A549 (cell line): ENCODE measurements at regions not wholly inside any gene's neighbourhood (a gene's known extent, or its start where the extent isn't known, plus 50 kb on each side); places are given as distances from the start of the nearest gene placed in this dataset.

Source experiments
- ATAC-seq, 2 experiments: fragments of 200-7000 bp in 1 of 2; fragments of >200 bp in 1 of 2; cut with Nextera tagmentation in 1 of 2; cut with Tn5 transposase in 1 of 2; 3 replicates each; pipeline versions ENCODE4 v1.8.0 to v1.9.1; 2018 to 2020; ENCODE audit warnings: mild to moderate bottlenecking in 1 of 2, moderate library complexity in 1 of 2
- CTCF ChIA-PET: fragments of 300-600 bp; sonication (Branson Sonifier 250); formaldehyde crosslinking; extraction: SDS; loops from one replicate; lab custom pipeline; 2021; ENCODE audit warnings: antibody characterized with exemption, inconsistent platforms; lab: Yijun Ruan, JAX
- POLR2A ChIA-PET: fragments of 350-600 bp; formaldehyde crosslinking; extraction: SDS; loops from one replicate; lab custom pipeline; 2021; ENCODE audit warnings: antibody characterized with exemption, inconsistent platforms; lab: Yijun Ruan, JAX
- DNase-seq, 2 experiments: peaks; one replicate each; pipeline versions ENCODE4 v3.0.0 to v3.0.0-alpha.2; 2011 to 2016; ENCODE audit warnings: low read depth in 1 of 2, low spot score in 1 of 2
- FAIRE-seq: peaks from 2 replicates; lab custom pipeline; 2011; peaks lifted over from hg19 to GRCh38; lab: Jason Lieb, UNC
- H3K27ac ChIP-seq, 2 experiments: fragments of >200 bp; sonication (Bioruptor Twin); formaldehyde crosslinking; 3 replicates each; pipeline ENCODE4 v1.5.1; 2016 to 2017
- H3K4me1 ChIP-seq: fragments of >200 bp; sonication (Bioruptor Twin); formaldehyde crosslinking; 3 replicates; pipeline ENCODE4 v1.6.1; 2016
- H3K4me2 ChIP-seq: fragments of >200 bp; sonication (Bioruptor Twin); formaldehyde crosslinking; 3 replicates; pipeline ENCODE4 v1.6.1; 2016
- H3K4me3 ChIP-seq: fragments of >200 bp; sonication (Bioruptor Twin); formaldehyde crosslinking; 3 replicates; pipeline ENCODE4 v1.5.1; 2016
- H3K9me3 ChIP-seq: fragments of >200 bp; sonication (Bioruptor Twin); formaldehyde crosslinking; 3 replicates; pipeline ENCODE4 v1.6.1; 2016
- CEBPB ChIP-seq, 2 experiments: fragments of >200 bp in 1 of 2; sonication (Bioruptor Twin) in 1 of 2; formaldehyde crosslinking in 1 of 2; IDR thresholded peaks; 2 replicates each; pipeline ENCODE4 v1.6.1; 2012 to 2016
- E2F6 ChIP-seq: IDR thresholded peaks from 2 replicates; pipeline ENCODE4 v1.6.1; 2012; ENCODE audit warnings: low read depth, borderline replicate concordance
- EHMT2 ChIP-seq: fragments of 200-600 bp; sonication (generic); IDR thresholded peaks from 2 replicates; pipeline ENCODE4 v1.6.1; 2016; ENCODE audit warnings: antibody characterized with exemption, low read depth, mild to moderate bottlenecking, moderate library complexity
- ESRRA ChIP-seq: fragments of 150-350 bp; IDR thresholded peaks from 2 replicates; pipeline ENCODE4 v1.6.1; 2014; ENCODE audit warnings: mild to moderate bottlenecking, low read length, borderline replicate concordance
- FOSL2 ChIP-seq, 2 experiments: fragments of 450-650 bp in 1 of 2; fragments of >200 bp in 1 of 2; sonication (Bioruptor Twin) in 1 of 2; formaldehyde crosslinking; IDR thresholded peaks; 2 replicates each; pipeline versions ENCODE4 v1.5.0 to v1.6.1; 2016 to 2020; ENCODE audit warnings: mild to moderate bottlenecking in 1 of 2, moderate library complexity in 1 of 2
- HOXB13 ChIP-seq: fragments of 250-450 bp; sonication (Bioruptor Pico); IDR thresholded peaks from 2 replicates; pipeline ENCODE4 v1.5.0; 2020; ENCODE audit warnings: low read depth, mild to moderate bottlenecking, moderate library complexity
- JUNB ChIP-seq: fragments of >200 bp; sonication (Bioruptor Twin); formaldehyde crosslinking; IDR thresholded peaks from 2 replicates; pipeline ENCODE4 v1.6.1; 2016
- KDM1A ChIP-seq: fragments of 200-600 bp; sonication (generic); IDR thresholded peaks from 2 replicates; pipeline ENCODE4 v1.6.1; 2016; ENCODE audit warnings: low read depth, mild to moderate bottlenecking
- NFE2L2 ChIP-seq: fragments of 150-350 bp; conservative IDR thresholded peaks from 2 replicates; pipeline ENCODE4 v1.6.1; 2014; ENCODE audit warnings: low read length
- POLR2AphosphoS2 ChIP-seq: conservative IDR thresholded peaks from 2 replicates; pipeline ENCODE4 v1.6.1; 2012; ENCODE audit warnings: low read length, improper control_type of control experiment, inconsistent platforms
- REST ChIP-seq: fragments of 200-600 bp; sonication (generic); IDR thresholded peaks from 2 replicates; pipeline ENCODE4 v1.6.1; 2016; ENCODE audit warnings: antibody characterized with exemption, mild to moderate bottlenecking, moderate library complexity
- RNF2 ChIP-seq: fragments of 200-600 bp; sonication (generic); IDR thresholded peaks from 2 replicates; pipeline ENCODE4 v1.6.1; 2016; ENCODE audit warnings: low read depth, mild to moderate bottlenecking, antibody characterized with exemption, moderate library complexity, borderline replicate concordance
- SMC3 ChIP-seq: fragments of >200 bp; sonication (Bioruptor Twin); formaldehyde crosslinking; IDR thresholded peaks from 3 replicates; pipeline ENCODE4 v1.6.1; 2018; ENCODE audit warnings: inconsistent platforms
- TFCP2L1 ChIP-seq: fragments of 250-450 bp; sonication (Bioruptor Pico); IDR thresholded peaks from 2 replicates; pipeline ENCODE4 v1.5.0; 2021; ENCODE audit warnings: mild to moderate bottlenecking
- TP53 ChIP-seq: fragments of 250-450 bp; sonication (Bioruptor Pico); IDR thresholded peaks from 2 replicates; pipeline ENCODE4 v1.5.0; 2021; ENCODE audit warnings: mild to moderate bottlenecking, moderate library complexity
- ZC3H11A ChIP-seq: fragments of 450-650 bp; IDR thresholded peaks from 2 replicates; pipeline ENCODE4 v1.6.1; 2014; ENCODE audit warnings: antibody characterized with exemption, mild to moderate bottlenecking
- ZFP36 ChIP-seq: fragments of 450-650 bp; IDR thresholded peaks from 2 replicates; pipeline ENCODE4 v1.6.1; 2014; ENCODE audit warnings: borderline replicate concordance; ENCODE audit not compliant: partially characterized antibody
- ZNF302 ChIP-seq: fragments of 250-450 bp; sonication (Bioruptor Pico); IDR thresholded peaks from 2 replicates; pipeline ENCODE4 v1.9.0; 2021; ENCODE audit warnings: inconsistent platforms, mild to moderate bottlenecking, moderate library complexity
- WGBS: methylation state at CpG from one replicate; pipeline ENCODE4 v1.1.6; 2017; ENCODE audit errors: missing lambda C conversion rate; 5-methylcytosine and 5-hydroxymethylcytosine counted together
- TF ChIP-seq, protein P1 (sequence below): fragments of >200 bp; sonication (Bioruptor Twin); formaldehyde crosslinking; IDR thresholded peaks from 3 replicates; pipeline ENCODE4 v1.5.1; 2016
- TF ChIP-seq, protein P2 (sequence below): fragments of 150-350 bp; IDR thresholded peaks from 2 replicates; pipeline ENCODE4 v1.6.1; 2014; ENCODE audit warnings: low read depth, mild to moderate bottlenecking, low read length
- TF ChIP-seq, protein P3 (sequence below): fragments of 450-650 bp; IDR thresholded peaks from 2 replicates; pipeline ENCODE4 v1.6.1; 2014; ENCODE audit warnings: antibody characterized with exemption

DNA sequence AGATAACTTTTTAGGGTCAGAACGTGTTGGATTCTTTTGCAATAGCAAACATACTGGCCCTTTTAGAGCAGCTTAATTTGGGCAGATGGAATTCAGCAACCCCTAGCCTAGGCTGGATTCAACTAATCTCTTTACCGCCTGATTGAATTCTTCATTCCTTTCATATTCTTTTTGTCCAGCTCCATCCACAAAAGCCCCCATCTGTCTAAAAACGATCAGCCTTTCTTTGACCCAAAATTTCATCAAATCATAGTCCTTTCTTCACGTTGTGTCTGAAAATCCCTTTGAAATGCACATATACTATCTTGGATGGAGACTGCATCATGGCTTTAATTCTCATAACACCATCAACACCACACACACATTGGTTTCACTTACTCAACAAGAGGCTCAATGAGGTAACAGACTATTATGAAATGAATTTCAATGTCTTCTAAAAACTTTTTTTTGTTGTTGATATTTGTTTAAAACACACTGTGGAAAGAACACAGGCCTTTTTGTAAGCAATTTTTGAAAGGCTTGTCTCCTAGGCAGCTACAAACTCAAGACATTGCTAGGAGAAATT is 128.0 kb upstream of the EEA1 start:
- no peak overlapping the region for H3K27ac ChIP-seq
- ChIA-PET POLR2A (no interaction called here), CTCF (no interaction called here)
- TF ChIP-seq ZNF302 (CRISPR knock-in tag) (no peak), HOXB13 (CRISPR knock-in tag) (no peak), EHMT2 (no peak), E2F6 (no peak), TP53 (CRISPR knock-in tag) (no peak), TFCP2L1 (CRISPR knock-in tag) (no peak), FOSL2 (IDR thresholded peaks at IDR 0.05) (no peak), FOSL2 (CRISPR knock-in tag; IDR thresholded peaks at IDR 0.05) (no peak), POLR2AphosphoS2 (no peak), ESRRA (no peak), RNF2 (no peak), CEBPB (IDR thresholded peaks at IDR 0.05) (no peak), SMC3 (no peak), ZC3H11A (no peak)
- TF ChIP-seq, protein P1, sequence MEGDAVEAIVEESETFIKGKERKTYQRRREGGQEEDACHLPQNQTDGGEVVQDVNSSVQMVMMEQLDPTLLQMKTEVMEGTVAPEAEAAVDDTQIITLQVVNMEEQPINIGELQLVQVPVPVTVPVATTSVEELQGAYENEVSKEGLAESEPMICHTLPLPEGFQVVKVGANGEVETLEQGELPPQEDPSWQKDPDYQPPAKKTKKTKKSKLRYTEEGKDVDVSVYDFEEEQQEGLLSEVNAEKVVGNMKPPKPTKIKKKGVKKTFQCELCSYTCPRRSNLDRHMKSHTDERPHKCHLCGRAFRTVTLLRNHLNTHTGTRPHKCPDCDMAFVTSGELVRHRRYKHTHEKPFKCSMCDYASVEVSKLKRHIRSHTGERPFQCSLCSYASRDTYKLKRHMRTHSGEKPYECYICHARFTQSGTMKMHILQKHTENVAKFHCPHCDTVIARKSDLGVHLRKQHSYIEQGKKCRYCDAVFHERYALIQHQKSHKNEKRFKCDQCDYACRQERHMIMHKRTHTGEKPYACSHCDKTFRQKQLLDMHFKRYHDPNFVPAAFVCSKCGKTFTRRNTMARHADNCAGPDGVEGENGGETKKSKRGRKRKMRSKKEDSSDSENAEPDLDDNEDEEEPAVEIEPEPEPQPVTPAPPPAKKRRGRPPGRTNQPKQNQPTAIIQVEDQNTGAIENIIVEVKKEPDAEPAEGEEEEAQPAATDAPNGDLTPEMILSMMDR = no peak
- ATAC-seq = no peak
- no peaks in the 10 kb centered on the region for H3K9me3 ChIP-seq
- H3K4me1 ChIP-seq = no peaks in the 10 kb centered on the region
- FAIRE-seq = no peak
- H3K4me2 ChIP-seq = no peak overlapping the region
- WGBS = 26% methylated on average over 4 of the region's 4 CpGs
- H3K4me3 ChIP-seq = no peak overlapping the region
- no peak for DNase-seq

DNA sequence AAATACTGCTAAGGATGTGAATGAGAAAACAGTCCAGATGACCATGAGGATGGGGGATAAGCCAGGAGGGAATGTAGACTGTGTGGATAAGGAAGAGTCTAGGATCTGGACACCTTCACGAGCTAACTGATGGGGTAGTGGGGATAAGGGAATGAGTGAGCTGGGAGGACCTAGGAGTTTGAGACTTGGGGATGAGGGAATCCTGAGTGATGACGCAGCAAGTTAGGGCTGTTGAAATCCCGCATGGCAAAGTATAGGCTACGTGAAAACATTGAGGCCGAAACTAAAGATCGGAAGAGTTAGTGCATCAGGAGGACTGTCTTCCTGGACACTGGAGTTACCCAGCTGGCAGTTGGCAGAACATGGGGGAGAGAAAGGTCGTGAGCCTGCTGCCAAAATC is 129.2 kb upstream of the EEA1 start:
- ATAC-seq = no peak
- TF ChIP-seq, protein P2, sequence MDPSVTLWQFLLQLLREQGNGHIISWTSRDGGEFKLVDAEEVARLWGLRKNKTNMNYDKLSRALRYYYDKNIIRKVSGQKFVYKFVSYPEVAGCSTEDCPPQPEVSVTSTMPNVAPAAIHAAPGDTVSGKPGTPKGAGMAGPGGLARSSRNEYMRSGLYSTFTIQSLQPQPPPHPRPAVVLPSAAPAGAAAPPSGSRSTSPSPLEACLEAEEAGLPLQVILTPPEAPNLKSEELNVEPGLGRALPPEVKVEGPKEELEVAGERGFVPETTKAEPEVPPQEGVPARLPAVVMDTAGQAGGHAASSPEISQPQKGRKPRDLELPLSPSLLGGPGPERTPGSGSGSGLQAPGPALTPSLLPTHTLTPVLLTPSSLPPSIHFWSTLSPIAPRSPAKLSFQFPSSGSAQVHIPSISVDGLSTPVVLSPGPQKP = no peak
- TF ChIP-seq, protein P3, sequence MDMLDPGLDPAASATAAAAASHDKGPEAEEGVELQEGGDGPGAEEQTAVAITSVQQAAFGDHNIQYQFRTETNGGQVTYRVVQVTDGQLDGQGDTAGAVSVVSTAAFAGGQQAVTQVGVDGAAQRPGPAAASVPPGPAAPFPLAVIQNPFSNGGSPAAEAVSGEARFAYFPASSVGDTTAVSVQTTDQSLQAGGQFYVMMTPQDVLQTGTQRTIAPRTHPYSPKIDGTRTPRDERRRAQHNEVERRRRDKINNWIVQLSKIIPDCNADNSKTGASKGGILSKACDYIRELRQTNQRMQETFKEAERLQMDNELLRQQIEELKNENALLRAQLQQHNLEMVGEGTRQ = no peak
- WGBS = 66% methylated on average over 7 of the region's 7 CpGs

GRCh38 chr12:93059288-93059687 is 130.2 kb upstream of the EEA1 start:
- DNase-seq = no peak
- WGBS = 63% methylated on average over 2 of the region's 2 CpGs
- TF ChIP-seq HOXB13 (CRISPR knock-in tag) (no peak), JUNB (no peak), ZFP36 (peak; percentile 19), KDM1A (no peak), REST (no peak), NFE2L2 (no peak)
- H3K4me2 ChIP-seq = no peak overlapping the region
- no peaks in the 10 kb centered on the region for H3K4me1 ChIP-seq
- ChIA-PET POLR2A (no interaction called here), CTCF (no interaction called here)
- ATAC-seq = no peak
- H3K27ac ChIP-seq = no peak overlapping the region
- FAIRE-seq = no peak
- H3K9me3 ChIP-seq = no peaks in the 10 kb centered on the region
- no peak overlapping the region for H3K4me3 ChIP-seq

More for the DNA sequence above, 129.2 kb upstream of the EEA1 start:
- Histone ChIP-seq H3K27ac (no peak overlapping the region), H3K9me3 (no peaks in the 10 kb centered on the region), H3K4me3 (no peak overlapping the region), H3K4me2 (no peak overlapping the region), H3K4me1 (no peaks in the 10 kb centered on the region)
- no peak for DNase-seq
- CTCF ChIA-PET = interaction anchor here (0.7 kb wide), 1 partner anchor 104 kb away, joined by 3 read pairs; no protein-coding TSS in a partner anchor
- POLR2A ChIA-PET = no interaction called here
- no peak for FAIRE-seq
